ENCODE measurements at regions not wholly inside any gene's neighbourhood (a gene's known extent, or its start where the extent isn't known, plus 50 kb on each side); places are given as distances from the start of the nearest gene placed in this dataset.

DNA sequence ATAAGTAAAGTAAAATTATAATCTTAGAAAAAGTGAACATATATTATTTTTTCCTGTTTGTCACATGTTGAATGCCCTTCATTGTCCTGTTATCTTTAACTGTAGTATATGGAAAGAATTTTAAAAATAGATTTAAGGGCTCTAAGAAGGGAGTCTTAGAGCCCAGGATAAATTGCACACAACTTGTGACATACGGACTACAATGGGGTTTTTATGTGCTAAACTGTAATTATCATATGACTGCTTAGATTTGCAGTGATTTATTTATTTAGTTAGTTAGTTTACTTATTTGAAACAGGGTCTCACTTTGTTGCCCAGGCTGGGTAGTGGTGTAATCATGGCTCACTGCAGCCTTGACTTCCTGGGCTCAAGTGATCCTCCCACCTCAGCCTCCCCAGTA, 187.8 kb upstream of the HMGA2 start:
- TF ChIP-seq, protein P1, sequence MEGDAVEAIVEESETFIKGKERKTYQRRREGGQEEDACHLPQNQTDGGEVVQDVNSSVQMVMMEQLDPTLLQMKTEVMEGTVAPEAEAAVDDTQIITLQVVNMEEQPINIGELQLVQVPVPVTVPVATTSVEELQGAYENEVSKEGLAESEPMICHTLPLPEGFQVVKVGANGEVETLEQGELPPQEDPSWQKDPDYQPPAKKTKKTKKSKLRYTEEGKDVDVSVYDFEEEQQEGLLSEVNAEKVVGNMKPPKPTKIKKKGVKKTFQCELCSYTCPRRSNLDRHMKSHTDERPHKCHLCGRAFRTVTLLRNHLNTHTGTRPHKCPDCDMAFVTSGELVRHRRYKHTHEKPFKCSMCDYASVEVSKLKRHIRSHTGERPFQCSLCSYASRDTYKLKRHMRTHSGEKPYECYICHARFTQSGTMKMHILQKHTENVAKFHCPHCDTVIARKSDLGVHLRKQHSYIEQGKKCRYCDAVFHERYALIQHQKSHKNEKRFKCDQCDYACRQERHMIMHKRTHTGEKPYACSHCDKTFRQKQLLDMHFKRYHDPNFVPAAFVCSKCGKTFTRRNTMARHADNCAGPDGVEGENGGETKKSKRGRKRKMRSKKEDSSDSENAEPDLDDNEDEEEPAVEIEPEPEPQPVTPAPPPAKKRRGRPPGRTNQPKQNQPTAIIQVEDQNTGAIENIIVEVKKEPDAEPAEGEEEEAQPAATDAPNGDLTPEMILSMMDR (IDR thresholded peaks at IDR 0.05) = no peak
- TF ChIP-seq POLR2A (IDR thresholded peaks at IDR 0.05) = no peak
